HK-2 (cell line): ENCODE measurements at regions not wholly inside any gene's neighbourhood (a gene's known extent, or its start where the extent isn't known, plus 50 kb on each side); places are given as distances from the start of the nearest gene placed in this dataset.
"Not testable (repeated sequence)": the region's sequence is repeated elsewhere in the genome, so short reads cannot be mapped to it uniquely, and the experiment has no call there.

Source experiments
- DNase-seq: peaks from one replicate; pipeline ENCODE4 v3.0.0-alpha.2; 2018; ENCODE audit not compliant: unreplicated experiment

- DNase-seq, result no peak
Observed at GRCh38 chr7:153081496-153081895, 321.9 kb downstream of the ACTR3B start.

- no peak for DNase-seq
Observed at GRCh38 chr7:153084278-153084677, 324.7 kb downstream of the ACTR3B start.

GRCh38 chr7:153087498-153087897, 327.9 kb downstream of the ACTR3B start:
- no peak for DNase-seq

- DNase-seq, result no peak
Observed at GRCh38 chr7:153088601-153089000, 329.0 kb downstream of the ACTR3B start.

- no peak for DNase-seq
Observed at GRCh38 chr7:153090209-153090608, 330.7 kb downstream of the ACTR3B start.

GRCh38 chr7:153090764-153091163, 331.2 kb downstream of the ACTR3B start:
- no peak for DNase-seq

GRCh38 chr7:153091477-153091876, 331.9 kb downstream of the ACTR3B start:
- no peak for DNase-seq

- no peak for DNase-seq
Observed at GRCh38 chr7:153097511-153098201, 338.1 kb downstream of the ACTR3B start.

- no peak for DNase-seq
Observed at GRCh38 chr7:153099235-153099634, 339.7 kb downstream of the ACTR3B start.

- DNase-seq, result no peak
Observed at GRCh38 chr7:153100691-153101237, 341.2 kb downstream of the ACTR3B start.

- no peak for DNase-seq
Observed at GRCh38 chr7:153103202-153103601, 343.6 kb downstream of the ACTR3B start.

GRCh38 chr7:153107826-153108225, 348.3 kb downstream of the ACTR3B start:
- no peak for DNase-seq

GRCh38 chr7:153109566-153109965, 350.0 kb downstream of the ACTR3B start:
- no peak for DNase-seq

GRCh38 chr7:153110606-153111005, 351.1 kb downstream of the ACTR3B start:
- no peak for DNase-seq

- not testable (repeated sequence) for DNase-seq
Observed at GRCh38 chr7:153122255-153122654, 362.7 kb downstream of the ACTR3B start.

GRCh38 chr7:153130052-153130451, 370.5 kb downstream of the ACTR3B start:
- DNase-seq, result no peak

- no peak for DNase-seq
Observed at GRCh38 chr7:153151766-153152165, 392.2 kb downstream of the ACTR3B start.

GRCh38 chr7:153152801-153153422, 393.4 kb downstream of the ACTR3B start:
- DNase-seq, result no peak

- DNase-seq, result no peak
Observed at GRCh38 chr7:153158149-153158548, 398.6 kb downstream of the ACTR3B start.

- DNase-seq, result no peak
Observed at GRCh38 chr7:153170287-153170686, 410.7 kb downstream of the ACTR3B start.

GRCh38 chr7:153185936-153186335, 426.4 kb downstream of the ACTR3B start:
- no peak for DNase-seq

GRCh38 chr7:153188161-153188560, 428.6 kb downstream of the ACTR3B start:
- DNase-seq, result no peak

GRCh38 chr7:153188630-153189029, 429.1 kb downstream of the ACTR3B start:
- DNase-seq, result no peak
